Omental fat pad (tissue), 3 donors: ENCODE measurements at regions not wholly inside any gene's neighbourhood (a gene's known extent, or its start where the extent isn't known, plus 50 kb on each side); places are given as distances from the start of the nearest gene placed in this dataset.

Experiments
- ATAC-seq: fragments of 150-250 bp; one replicate; pipeline ENCODE4 v1.9.1; 2016; ENCODE audit warnings: mild to moderate bottlenecking, moderate library complexity; ENCODE audit not compliant: low FRiP score
- DNase-seq: peaks from one replicate; pipeline ENCODE4 v3.0.0-alpha.2; 2019; ENCODE audit warnings: low spot score
- CTCF ChIP-seq, 3 donors: fragments of 450-650 bp; IDR thresholded peaks; one replicate each; pipeline ENCODE4 v1.5.1; 2016 to 2017; ENCODE audit warnings: antibody characterized with exemption in 3 of 3, mild to moderate bottlenecking in 3 of 3, moderate library complexity in 2 of 3

DNA sequence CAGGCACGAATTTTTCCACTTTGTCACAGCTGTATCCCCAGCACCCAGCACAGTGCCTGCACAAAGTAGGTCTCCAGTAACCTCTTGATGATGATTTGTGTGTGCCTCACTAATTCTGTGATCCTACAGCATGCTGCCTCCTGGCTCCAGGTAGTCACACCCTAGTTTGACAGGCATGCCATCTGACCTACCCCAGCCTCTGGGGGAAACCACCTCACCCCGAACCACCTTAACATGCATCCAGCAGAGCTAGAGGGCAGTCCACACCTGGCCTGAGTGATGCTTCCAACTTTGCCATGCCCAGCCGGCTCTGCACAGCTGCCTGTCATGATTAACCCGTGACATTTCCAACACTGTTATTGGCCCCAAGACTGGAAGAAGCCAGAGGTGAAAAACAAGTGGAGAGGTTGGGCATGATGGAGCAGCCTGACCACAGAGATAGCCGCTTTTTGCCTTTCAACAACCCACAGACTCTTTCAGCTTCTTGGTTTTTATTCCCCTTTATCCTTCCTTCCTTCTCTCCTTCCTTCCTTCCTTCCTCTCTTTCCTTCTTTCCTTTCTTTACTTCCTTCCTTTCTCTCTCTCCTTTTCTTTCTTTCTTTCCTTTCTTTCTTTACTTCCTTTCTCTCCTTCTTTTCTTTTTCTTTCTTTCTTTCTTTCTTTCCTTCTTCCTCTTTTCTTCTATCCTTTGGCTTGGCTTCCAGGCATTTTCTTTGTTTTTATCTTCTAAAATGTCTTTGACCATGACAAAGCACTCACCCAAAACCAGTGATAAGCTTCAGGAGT, 294.4 kb upstream of the SIX2 start:
- TF ChIP-seq CTCF (IDR thresholded peaks at IDR 0.05): no peak
- DNase-seq (no peak), ATAC-seq (no peak)

- no peak for TF ChIP-seq CTCF (IDR thresholded peaks at IDR 0.05)
- ATAC-seq (no peak), DNase-seq (no peak)
These were observed 292.3 kb upstream of the SIX2 start for GRCh38 chr2:45301307-45302277.

DNA sequence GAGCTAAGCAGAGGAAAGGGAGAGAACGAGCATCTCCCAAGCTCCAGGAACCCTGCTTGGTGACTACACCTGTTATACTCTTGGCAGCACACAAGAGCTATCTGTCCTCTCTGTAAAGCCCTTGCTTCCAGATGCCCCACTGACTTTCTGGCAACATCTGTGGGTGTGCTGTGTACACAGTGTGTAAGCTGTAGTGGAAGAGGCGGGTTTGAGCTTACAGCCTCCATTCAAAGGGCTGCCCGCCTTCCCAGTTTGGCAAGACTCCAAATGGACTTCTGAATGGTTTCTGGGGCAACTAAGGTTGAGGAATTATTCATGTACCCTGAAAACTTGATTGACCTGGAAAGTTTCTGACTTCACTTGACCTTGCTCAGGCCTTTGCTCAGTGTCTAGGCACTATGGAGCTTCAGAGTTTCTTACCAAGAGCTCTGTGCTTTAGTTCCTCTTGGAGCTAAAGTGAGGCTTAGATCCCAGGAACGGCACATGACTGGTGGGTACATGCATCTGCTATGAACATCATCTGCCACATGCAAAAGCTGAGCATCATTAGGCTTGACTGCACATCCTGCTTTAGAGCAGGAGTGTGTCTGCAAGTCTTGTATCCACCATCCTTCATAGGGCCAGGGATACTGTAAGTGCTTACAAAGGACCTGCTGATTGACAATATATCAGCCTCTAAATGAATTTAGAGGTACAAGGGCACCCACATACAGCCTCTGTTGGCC, 290.9 kb upstream of the SIX2 start:
- TF ChIP-seq CTCF (IDR thresholded peaks at IDR 0.05): no peak
- ATAC-seq: no peak
- DNase-seq: no peak

DNA sequence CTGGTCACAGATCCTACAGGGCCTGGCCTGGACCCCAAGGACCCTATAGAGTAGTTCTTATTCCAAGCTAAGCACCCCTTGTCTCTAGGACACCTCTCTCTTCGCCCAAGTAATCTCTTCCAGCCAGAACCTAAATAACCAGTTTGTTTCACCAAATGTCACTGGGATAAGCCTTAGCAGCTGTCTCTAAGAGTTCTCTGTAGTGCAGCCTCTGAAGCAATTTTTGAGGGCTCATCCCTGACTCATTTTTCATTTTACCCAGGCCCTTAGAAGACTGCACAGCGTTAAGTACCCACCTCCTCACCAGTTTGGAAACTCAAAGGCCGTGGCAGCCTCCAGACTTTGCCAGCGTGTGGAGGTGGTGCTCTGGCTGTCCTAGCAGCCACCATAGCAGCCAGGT, 290.1 kb upstream of the SIX2 start:
- ATAC-seq (no peak), DNase-seq (no peak)
- TF ChIP-seq CTCF (IDR thresholded peaks at IDR 0.05): no peak

- no peak for TF ChIP-seq CTCF (IDR thresholded peaks at IDR 0.05)
- ATAC-seq (no peak), DNase-seq (no peak)
These were observed 283.9 kb upstream of the SIX2 start for GRCh38 chr2:45293182-45293581.

DNA sequence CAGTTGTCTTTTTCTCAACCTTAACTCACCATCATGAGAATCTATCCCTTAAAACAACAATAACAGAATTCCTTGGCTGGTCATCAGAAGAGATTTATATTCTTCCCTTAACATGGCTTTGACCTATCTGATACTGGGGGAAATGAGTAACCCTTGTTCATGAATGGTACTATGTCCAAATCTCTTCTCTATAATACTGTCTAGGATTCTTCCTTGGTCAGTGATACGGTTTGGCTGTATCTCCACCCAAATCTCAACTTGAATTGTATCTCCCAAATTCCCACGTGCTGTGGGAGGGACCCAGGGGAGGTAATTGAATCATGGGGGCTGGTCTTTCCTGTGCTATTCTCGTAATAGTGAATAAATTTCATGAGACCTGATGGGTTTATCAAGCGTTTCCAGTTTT, 282.0 kb upstream of the SIX2 start:
- no peak for DNase-seq
- ATAC-seq: peak; percentile 78
- no peak for TF ChIP-seq CTCF (IDR thresholded peaks at IDR 0.05)
